ENCODE measurements at regions not wholly inside any gene's neighbourhood (a gene's known extent, or its start where the extent isn't known, plus 50 kb on each side); places are given as distances from the start of the nearest gene placed in this dataset.

DNA sequence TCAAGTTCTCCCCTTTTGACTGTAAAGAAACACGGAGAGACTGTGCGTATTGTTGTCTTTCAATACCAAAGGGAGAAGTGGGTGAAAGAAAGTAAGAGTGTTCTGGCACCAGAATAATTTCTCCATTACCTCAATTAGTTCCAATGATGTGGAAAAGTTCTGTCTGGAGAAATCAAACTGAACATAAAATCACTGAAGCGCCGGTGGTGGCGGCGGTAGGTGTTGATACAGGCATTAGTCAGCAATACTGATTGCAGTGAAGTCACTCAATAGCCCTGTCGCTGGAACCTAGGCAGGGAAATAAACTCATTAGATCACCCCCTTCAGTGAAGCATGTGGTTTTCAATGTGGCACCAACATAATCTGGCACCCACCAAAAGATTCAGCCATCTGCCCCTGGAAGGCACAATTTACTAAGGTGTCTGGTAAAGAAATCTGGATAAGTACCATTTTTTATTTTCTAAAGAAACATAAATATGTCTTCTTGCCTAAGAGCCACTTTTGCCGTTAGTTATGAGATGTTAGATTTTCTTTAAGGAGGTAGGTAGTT lies 274.2 kb upstream of the SOX9 start:
- BruUV-seq (replicated peaks): no TSS peak
- no peaks in the 10 kb centered on the region for H3K36me3 ChIP-seq (ENCODE audit: control insufficient read depth, insufficient read depth, low read length)
- no peak for ATAC-seq
- H3K27me3 ChIP-seq (ENCODE audit: control insufficient read depth, insufficient read depth, low read length): no peaks in the 10 kb centered on the region
- TF ChIP-seq, protein P1, sequence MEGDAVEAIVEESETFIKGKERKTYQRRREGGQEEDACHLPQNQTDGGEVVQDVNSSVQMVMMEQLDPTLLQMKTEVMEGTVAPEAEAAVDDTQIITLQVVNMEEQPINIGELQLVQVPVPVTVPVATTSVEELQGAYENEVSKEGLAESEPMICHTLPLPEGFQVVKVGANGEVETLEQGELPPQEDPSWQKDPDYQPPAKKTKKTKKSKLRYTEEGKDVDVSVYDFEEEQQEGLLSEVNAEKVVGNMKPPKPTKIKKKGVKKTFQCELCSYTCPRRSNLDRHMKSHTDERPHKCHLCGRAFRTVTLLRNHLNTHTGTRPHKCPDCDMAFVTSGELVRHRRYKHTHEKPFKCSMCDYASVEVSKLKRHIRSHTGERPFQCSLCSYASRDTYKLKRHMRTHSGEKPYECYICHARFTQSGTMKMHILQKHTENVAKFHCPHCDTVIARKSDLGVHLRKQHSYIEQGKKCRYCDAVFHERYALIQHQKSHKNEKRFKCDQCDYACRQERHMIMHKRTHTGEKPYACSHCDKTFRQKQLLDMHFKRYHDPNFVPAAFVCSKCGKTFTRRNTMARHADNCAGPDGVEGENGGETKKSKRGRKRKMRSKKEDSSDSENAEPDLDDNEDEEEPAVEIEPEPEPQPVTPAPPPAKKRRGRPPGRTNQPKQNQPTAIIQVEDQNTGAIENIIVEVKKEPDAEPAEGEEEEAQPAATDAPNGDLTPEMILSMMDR (IDR thresholded peaks at IDR 0.05): no peak
- TF ChIP-seq POLR2AphosphoS5 (IDR thresholded peaks at IDR 0.05; ENCODE audit: low read depth, low read length) (no peak), TCF7L2 (IDR thresholded peaks at IDR 0.05; ENCODE audit: low read depth, low read length) (no peak), REST (IDR thresholded peaks at IDR 0.05; ENCODE audit: insufficient read depth in 1 of 2, low read depth in 2 of 2, low read length in 1 of 2) (no peak), SIN3A (IDR thresholded peaks at IDR 0.05; ENCODE audit: borderline replicate concordance, insufficient read depth, low read depth, low read length) (no peak)
- POLR2A ChIA-PET: no interaction called here
- CTCF ChIA-PET: no interaction called here
- H3K9me3 ChIP-seq (ENCODE audit: control insufficient read depth, insufficient read depth, low read depth, low read length): no peaks in the 10 kb centered on the region
- no peak for DNase-seq (ENCODE audit: low read depth, low spot score)
- H3K4me3 ChIP-seq (ENCODE audit: low read depth in 2 of 2, low read length in 2 of 2): no peak overlapping the region
- intact Hi-C loops (cut with micrococcal nuclease; ENCODE audit: unreplicated experiment): no loop called here
- H3K4me1 ChIP-seq (ENCODE audit: control insufficient read depth, insufficient read depth, low read length): no peaks in the 10 kb centered on the region
- in situ Hi-C loops (cut with HindIII; ENCODE audit: low pct_unique_long_range_greater_than_20kb, low sequenced_read_pairs): no loop called here
- no peak overlapping the region for H3K27ac ChIP-seq (ENCODE audit: low read length)

DNA sequence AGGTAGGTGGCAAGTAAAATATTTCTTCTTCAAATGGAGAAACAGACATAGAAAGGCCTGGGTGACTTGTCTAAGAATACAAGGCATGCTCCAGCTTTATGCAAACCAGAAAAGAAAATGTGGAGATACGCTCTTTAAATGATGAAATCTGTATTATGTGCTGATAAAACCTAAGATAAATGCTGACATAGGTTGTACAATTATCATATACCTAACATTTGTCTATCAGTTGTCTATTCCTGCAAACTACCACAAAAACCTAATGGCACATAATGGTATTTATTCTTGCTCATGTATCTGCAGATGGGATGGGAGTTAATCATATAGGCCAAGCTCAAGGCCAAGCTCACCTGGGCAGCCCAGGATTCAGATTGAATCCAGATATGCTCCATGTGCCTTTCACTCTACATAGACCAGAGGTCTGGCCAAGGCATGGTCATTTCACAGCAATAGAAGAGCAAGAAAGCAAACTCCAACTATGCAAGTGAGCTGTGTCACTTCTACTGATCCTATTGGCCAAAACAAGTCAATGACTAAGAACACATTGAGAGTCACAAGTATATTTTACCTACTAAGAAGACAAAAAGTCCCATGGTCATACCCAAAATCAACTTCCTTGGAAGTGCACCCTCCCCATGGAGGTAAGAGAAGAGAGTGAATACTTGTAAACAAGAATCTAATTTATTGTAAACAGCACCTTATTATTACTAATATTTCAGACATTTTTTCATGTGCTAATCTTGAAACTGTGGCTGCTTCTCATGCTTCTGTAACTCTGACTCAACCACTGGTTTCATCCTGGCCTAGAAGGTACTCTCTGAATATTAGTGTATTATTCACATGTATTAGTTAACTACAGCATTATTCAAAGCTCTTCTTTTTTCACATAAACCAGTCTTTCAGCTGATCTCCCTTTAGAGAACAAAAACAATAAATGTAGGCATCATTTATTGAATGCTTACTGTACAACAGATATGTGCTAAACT lies 270.7 kb upstream of the SOX9 start:
- no peak for TF ChIP-seq TCF7L2 (IDR thresholded peaks at IDR 0.05; ENCODE audit: low read depth, low read length)
- no peak for TF ChIP-seq REST (IDR thresholded peaks at IDR 0.05; ENCODE audit: insufficient read depth in 1 of 2, low read depth in 2 of 2, low read length in 1 of 2)
- TF ChIP-seq, protein P1 (IDR thresholded peaks at IDR 0.05): no peak
- no peak for TF ChIP-seq SIN3A (IDR thresholded peaks at IDR 0.05; ENCODE audit: borderline replicate concordance, insufficient read depth, low read depth, low read length)
- no peak for TF ChIP-seq POLR2AphosphoS5 (IDR thresholded peaks at IDR 0.05; ENCODE audit: low read depth, low read length)
- ChIA-PET POLR2A (no interaction called here), CTCF (no interaction called here)
- H3K27ac ChIP-seq (ENCODE audit: low read length): no peak overlapping the region
- H3K4me1 ChIP-seq (ENCODE audit: control insufficient read depth, insufficient read depth, low read length): no peaks in the 10 kb centered on the region
- no peak overlapping the region for H3K4me3 ChIP-seq (ENCODE audit: low read depth in 2 of 2, low read length in 2 of 2)
- DNase-seq (ENCODE audit: low read depth, low spot score) (no peak), ATAC-seq (no peak)
- H3K27me3 ChIP-seq (ENCODE audit: control insufficient read depth, insufficient read depth, low read length): no peaks in the 10 kb centered on the region
- intact Hi-C loops (cut with micrococcal nuclease; ENCODE audit: unreplicated experiment) (no loop called here), in situ Hi-C loops (cut with HindIII; ENCODE audit: low pct_unique_long_range_greater_than_20kb, low sequenced_read_pairs) (no loop called here)
- no peaks in the 10 kb centered on the region for H3K36me3 ChIP-seq (ENCODE audit: control insufficient read depth, insufficient read depth, low read length)
- no TSS peak for BruUV-seq (replicated peaks)
- H3K9me3 ChIP-seq (ENCODE audit: control insufficient read depth, insufficient read depth, low read depth, low read length): no peaks in the 10 kb centered on the region

Data from Panc1 (cell line).